Osteoblast (primary cell): ENCODE measurements at regions not wholly inside any gene's neighbourhood (a gene's known extent, or its start where the extent isn't known, plus 50 kb on each side); places are given as distances from the start of the nearest gene placed in this dataset.

Experiments used
- DNase-seq: peaks from one replicate; pipeline ENCODE4 v3.0.0; 2011; ENCODE audit warnings: low spot score, mixed read lengths; ENCODE audit not compliant: insufficient read length; ENCODE audit errors: missing footprints
- H2AFZ ChIP-seq: 2 replicates; pipeline ENCODE4 v1.6.0; 2011; ENCODE audit warnings: mild to moderate bottlenecking, low read length
- H3K27ac ChIP-seq: 2 replicates; pipeline ENCODE4 v1.5.1; 2011; ENCODE audit warnings: mild to moderate bottlenecking, low read depth, low read length, moderate library complexity
- H3K27me3 ChIP-seq: 2 replicates; pipeline ENCODE4 v1.6.0; 2012; ENCODE audit warnings: mild to moderate bottlenecking, control low read depth, inconsistent platforms, low read length, moderate library complexity; ENCODE audit not compliant: insufficient read depth
- H3K36me3 ChIP-seq: 2 replicates; pipeline ENCODE4 v1.5.1; 2011; ENCODE audit warnings: mild to moderate bottlenecking, low read length, control low read depth, moderate library complexity; ENCODE audit not compliant: insufficient read depth
- H3K4me1 ChIP-seq: 2 replicates; pipeline ENCODE4 v1.5.1; 2011; ENCODE audit warnings: mild to moderate bottlenecking, low read length, control low read depth, moderate library complexity; ENCODE audit not compliant: insufficient read depth
- H3K4me2 ChIP-seq: 2 replicates; pipeline ENCODE4 v1.6.0; 2011; ENCODE audit warnings: mild to moderate bottlenecking, low read length; ENCODE audit not compliant: insufficient read depth
- H3K4me3 ChIP-seq: fragments of 200-600 bp; sonication (generic); 3 replicates; pipeline ENCODE4 v1.5.1; 2012; ENCODE audit warnings: mild to moderate bottlenecking, low read length, inconsistent platforms; ENCODE audit not compliant: insufficient read depth
- H3K79me2 ChIP-seq: 2 replicates; pipeline ENCODE4 v1.6.0; 2012; ENCODE audit warnings: mild to moderate bottlenecking, low read length, control low read depth, inconsistent platforms; ENCODE audit not compliant: insufficient read depth
- H3K9me3 ChIP-seq: 2 replicates; pipeline ENCODE4 v1.5.1; 2011; ENCODE audit warnings: low read depth, low read length, control low read depth
- H4K20me1 ChIP-seq: 2 replicates; pipeline ENCODE4 v1.6.0; 2012; ENCODE audit warnings: mild to moderate bottlenecking, low read length, control low read depth; ENCODE audit not compliant: insufficient read depth
- CTCF ChIP-seq: IDR thresholded peaks from 2 replicates; pipeline ENCODE4 v1.5.1; 2011; ENCODE audit warnings: mild to moderate bottlenecking, low read depth, low read length, moderate library complexity; ENCODE audit errors: extremely low read depth

- Histone ChIP-seq H4K20me1 (no peaks in the 10 kb centered on the region), H3K4me3 (no peak overlapping the region), H3K9me3 (no peaks in the 10 kb centered on the region), H3K4me1 (no peaks in the 10 kb centered on the region), H3K4me2 (no peak overlapping the region), H3K27me3 (no peaks in the 10 kb centered on the region), H3K27ac (no peak overlapping the region), H2AFZ (no peak overlapping the region), H3K79me2 (no peaks in the 10 kb centered on the region), H3K36me3 (no peaks in the 10 kb centered on the region)
- no peak for DNase-seq
- no peak for TF ChIP-seq CTCF
Measured at GRCh38 chr17:56665864-56666263, 72.4 kb downstream of the NOG start.

DNA sequence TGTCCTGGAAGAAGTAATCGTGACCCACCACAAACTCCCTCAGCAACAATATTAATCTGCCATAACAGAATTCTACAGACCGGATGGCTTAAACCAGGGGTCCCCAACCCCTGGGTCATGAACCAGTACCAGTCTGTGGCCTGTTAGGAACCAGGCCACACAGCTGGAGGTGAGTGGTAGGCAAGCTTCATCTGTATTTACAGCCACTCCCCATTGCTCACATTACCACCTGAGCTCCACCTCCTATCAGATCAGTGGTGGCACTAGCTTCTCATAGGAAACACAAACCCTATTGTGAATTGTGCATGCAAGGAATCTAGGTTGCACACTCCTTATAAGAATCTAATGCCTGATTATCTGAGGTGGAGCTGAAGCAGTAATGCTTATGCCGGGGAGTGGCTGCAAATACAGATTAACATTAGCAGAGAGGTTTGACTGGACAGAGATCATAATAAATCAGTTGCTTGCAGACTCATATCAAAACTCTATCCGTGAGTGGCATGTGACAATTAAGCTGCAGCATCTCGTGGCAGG, 74.5 kb downstream of the NOG start:
- no peaks in the 10 kb centered on the region for H3K79me2 ChIP-seq
- no peak for DNase-seq
- no peaks in the 10 kb centered on the region for H3K4me1 ChIP-seq
- no peak overlapping the region for H3K4me3 ChIP-seq
- H3K27ac ChIP-seq, result no peak overlapping the region
- no peaks in the 10 kb centered on the region for H3K36me3 ChIP-seq
- TF ChIP-seq CTCF, result no peak
- H3K27me3 ChIP-seq, result no peaks in the 10 kb centered on the region
- H2AFZ ChIP-seq, result no peak overlapping the region
- no peaks in the 10 kb centered on the region for H4K20me1 ChIP-seq
- H3K9me3 ChIP-seq, result no peaks in the 10 kb centered on the region
- no peak overlapping the region for H3K4me2 ChIP-seq

GRCh38 chr17:56672195-56672594, 78.7 kb downstream of the NOG start:
- H2AFZ ChIP-seq, result no peak overlapping the region
- no peaks in the 10 kb centered on the region for H3K79me2 ChIP-seq
- no peak overlapping the region for H3K4me2 ChIP-seq
- H3K9me3 ChIP-seq, result no peaks in the 10 kb centered on the region
- no peaks in the 10 kb centered on the region for H3K36me3 ChIP-seq
- H3K4me3 ChIP-seq, result no peak overlapping the region
- no peak for DNase-seq
- no peak overlapping the region for H3K27ac ChIP-seq
- no peak for TF ChIP-seq CTCF
- H4K20me1 ChIP-seq, result no peaks in the 10 kb centered on the region
- no peaks in the 10 kb centered on the region for H3K4me1 ChIP-seq
- peaks cover 26% of the 10 kb centered on the region for H3K27me3 ChIP-seq

DNA sequence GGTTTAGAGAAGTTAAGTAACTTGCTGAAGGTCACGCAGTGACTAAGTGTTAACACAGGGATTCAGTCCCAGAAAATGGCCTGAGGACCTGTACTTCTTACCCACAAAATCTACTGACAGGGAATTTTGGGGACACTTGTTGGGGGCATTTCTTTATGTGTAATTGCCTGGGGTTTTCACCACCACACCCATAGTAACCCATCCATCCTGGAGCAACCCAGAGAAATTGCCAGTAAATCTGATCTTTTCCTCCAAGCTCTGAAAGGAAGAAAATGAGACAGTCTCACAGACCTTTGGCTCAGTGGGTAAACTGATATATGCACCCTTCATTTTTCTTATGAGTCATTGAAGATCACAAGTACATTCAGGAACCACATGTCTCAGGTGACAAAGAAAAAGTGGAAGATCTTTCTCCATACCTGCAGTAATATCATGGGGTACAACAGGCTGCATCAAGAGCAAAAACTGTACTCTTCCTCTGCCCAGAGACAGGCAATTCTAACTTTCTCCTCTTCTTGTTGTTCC, 81.0 kb downstream of the NOG start:
- no peak overlapping the region for H3K4me3 ChIP-seq
- no peaks in the 10 kb centered on the region for H3K9me3 ChIP-seq
- no peak overlapping the region for H2AFZ ChIP-seq
- no peak for DNase-seq
- H3K4me2 ChIP-seq, result no peak overlapping the region
- H3K27me3 ChIP-seq, result peaks cover 43% of the 10 kb centered on the region
- no peak for TF ChIP-seq CTCF
- no peaks in the 10 kb centered on the region for H3K79me2 ChIP-seq
- H3K27ac ChIP-seq, result no peak overlapping the region
- no peaks in the 10 kb centered on the region for H4K20me1 ChIP-seq
- no peaks in the 10 kb centered on the region for H3K36me3 ChIP-seq
- H3K4me1 ChIP-seq, result peaks cover 4% of the 10 kb centered on the region
